ENCODE measurements at regions not wholly inside any gene's neighbourhood (a gene's known extent, or its start where the extent isn't known, plus 50 kb on each side); places are given as distances from the start of the nearest gene placed in this dataset.

DNA sequence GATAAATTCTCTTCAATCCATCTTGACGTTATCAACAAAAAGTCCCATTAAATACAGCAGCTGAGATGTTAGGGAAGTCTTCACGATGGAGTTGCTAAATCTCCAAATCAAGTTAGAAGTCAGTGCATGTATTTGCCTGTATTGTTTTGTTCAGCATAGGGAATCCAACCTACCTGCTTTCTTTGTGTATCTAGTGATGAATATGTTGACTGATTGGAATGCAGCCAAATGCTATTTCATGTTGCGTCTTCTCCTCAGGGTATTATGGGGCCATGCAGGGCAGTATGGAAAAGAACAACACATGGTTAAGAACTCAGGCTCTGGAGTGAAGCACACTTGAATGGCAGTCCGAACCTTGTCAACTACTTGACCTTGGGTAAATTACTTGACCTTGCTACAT, 529.5 kb upstream of the ZNF462 start:
- no peak for TF ChIP-seq POLR2A (IDR thresholded peaks at IDR 0.05; ENCODE audit: low read depth, low read length)
- TF ChIP-seq CTCF (IDR thresholded peaks at IDR 0.05; ENCODE audit: extremely low read depth in 1 of 2, insufficient read depth in 1 of 2, low read depth in 1 of 2, low read length in 2 of 2): no peak
- TF ChIP-seq MAX (IDR thresholded peaks at IDR 0.05; ENCODE audit: insufficient read depth, insufficient read length): no peak
- TF ChIP-seq EZH2 (IDR thresholded peaks at IDR 0.05; ENCODE audit: borderline replicate concordance, low read depth, low read length, severe bottlenecking): no peak
- no peak for TF ChIP-seq POLR2AphosphoS5 (IDR thresholded peaks at IDR 0.05; ENCODE audit: insufficient read depth, low read depth, low read length)
